PFSK-1 (cell line): ENCODE measurements at regions not wholly inside any gene's neighbourhood (a gene's known extent, or its start where the extent isn't known, plus 50 kb on each side); places are given as distances from the start of the nearest gene placed in this dataset.

Experiments
- POLR2AphosphoS5 ChIP-seq: IDR thresholded peaks from 2 replicates; pipeline ENCODE4 v1.6.1; 2012; ENCODE audit warnings: low read depth, mild to moderate bottlenecking, control low read depth, low read length, moderate library complexity
- REST ChIP-seq, 2 experiments: IDR thresholded peaks; 2 replicates each; pipeline versions ENCODE4 v1.6.1 to v1.8.0; 2011 to 2012; ENCODE audit warnings: low read depth in 2 of 2, low read length in 2 of 2, control low read depth in 1 of 2, inconsistent platforms in 1 of 2, mild to moderate bottlenecking in 1 of 2, moderate library complexity in 1 of 2; ENCODE audit not compliant: insufficient read depth in 1 of 2

DNA sequence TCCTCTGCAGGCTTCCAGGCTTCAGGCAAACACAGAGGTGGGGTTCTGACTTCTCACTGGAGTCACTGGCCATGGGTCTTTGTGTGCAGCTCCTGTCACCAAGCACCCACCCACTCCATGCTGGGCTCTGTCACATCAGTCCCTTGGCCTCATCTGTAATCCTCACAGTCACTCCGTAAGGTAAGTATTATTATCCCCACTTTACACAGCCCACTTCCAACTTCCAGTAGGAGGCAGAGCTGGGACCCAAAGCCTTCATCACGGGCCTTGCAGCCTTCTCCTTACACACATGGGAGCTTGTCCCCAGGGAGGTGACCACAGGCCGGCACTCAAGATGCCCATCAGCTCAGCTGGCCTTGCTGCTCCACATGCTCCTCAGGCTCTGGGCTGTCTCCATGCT lies 266.7 kb upstream of the B3GAT1 start:
- TF ChIP-seq POLR2AphosphoS5 (no peak), REST (IDR thresholded peaks at IDR 0.05; ENCODE audit: insufficient read depth in 1 of 2, low read depth in 2 of 2, low read length in 2 of 2) (no peak)
